Endothelial cell of umbilical vein (primary cell): ENCODE measurements at regions not wholly inside any gene's neighbourhood (a gene's known extent, or its start where the extent isn't known, plus 50 kb on each side); places are given as distances from the start of the nearest gene placed in this dataset.

ENCODE experiments used
- BruUV-seq: library from RNA; stranded (reverse); fragments of 400-500 nt; replicated peaks from 2 replicates; lab custom pipeline; 2021; lab: Mats Ljungman, UMichigan
- CTCF ChIA-PET: fragments of 300-600, 350-600 bp; sonication (Branson Sonifier 250); formaldehyde crosslinking; loops from one replicate; lab custom pipeline; 2021; ENCODE audit warnings: antibody characterized with exemption, inconsistent platforms; lab: Charles Lee
- POLR2A ChIA-PET: fragments of 300-600, 350-600 bp; sonication (Branson Sonifier 250); formaldehyde crosslinking; loops from one replicate; lab custom pipeline; 2021; ENCODE audit warnings: antibody characterized with exemption, inconsistent platforms; lab: Charles Lee
- DNase-seq: peaks from one replicate; pipeline ENCODE4 v3.0.0-alpha.2; 2011; ENCODE audit warnings: low read depth, low spot score
- FAIRE-seq: peaks from 2 replicates; lab custom pipeline; 2011; peaks lifted over from hg19 to GRCh38; lab: Jason Lieb, UNC
- H2AFZ ChIP-seq: 2 replicates; pipeline ENCODE4 v1.6.0; 2012; ENCODE audit warnings: low read depth, low read length, control low read depth, inconsistent platforms
- H3K27ac ChIP-seq: 2 replicates; pipeline ENCODE4 v1.5.1; 2011; ENCODE audit warnings: low read depth, mild to moderate bottlenecking, control low read depth, low read length, moderate library complexity; ENCODE audit not compliant: insufficient read depth
- H3K27me3 ChIP-seq, 2 experiments: 2 replicates each; pipeline versions ENCODE4 v1.6.0 to v1.6.1; 2011; ENCODE audit warnings: low read length in 2 of 2, mixed read lengths in 1 of 2; ENCODE audit not compliant: control insufficient read depth in 2 of 2, insufficient read depth in 2 of 2
- H3K36me3 ChIP-seq, 2 experiments: 2 replicates in 1 of 2; 3 replicates in 1 of 2; pipeline ENCODE4 v1.5.1; 2011; ENCODE audit warnings: low read length in 2 of 2, mild to moderate bottlenecking in 1 of 2, moderate library complexity in 1 of 2; ENCODE audit not compliant: control insufficient read depth in 2 of 2, insufficient read depth in 2 of 2; ENCODE audit errors: extremely low read depth in 1 of 2
- H3K4me1 ChIP-seq: 3 replicates; pipeline ENCODE4 v1.5.1; 2011; ENCODE audit warnings: mild to moderate bottlenecking, low read length; ENCODE audit not compliant: control insufficient read depth, insufficient read depth; ENCODE audit errors: extremely low read depth
- H3K4me2 ChIP-seq: 2 replicates; pipeline ENCODE4 v1.6.1; 2011; ENCODE audit warnings: low read length, control low read depth, mixed read lengths; ENCODE audit not compliant: insufficient read depth
- H3K4me3 ChIP-seq, 3 experiments: fragments of 200-600 bp in 1 of 3; sonication (generic), shearing (Covaris generic) in 1 of 3; replicated peaks in 1 of 3; 2 replicates each; pipeline ENCODE4 v1.5.1; 2011 to 2016; ENCODE audit warnings: control low read depth in 3 of 3, low read length in 3 of 3, mild to moderate bottlenecking in 2 of 3, inconsistent platforms in 1 of 3, low read depth in 1 of 3, moderate library complexity in 1 of 3; ENCODE audit not compliant: insufficient read depth in 1 of 3
- H3K79me2 ChIP-seq: 2 replicates; pipeline ENCODE4 v1.6.0; 2012; ENCODE audit warnings: low read length, inconsistent platforms; ENCODE audit not compliant: control insufficient read depth, insufficient read depth
- H3K9ac ChIP-seq: replicated peaks from 2 replicates; pipeline ENCODE3; 2011; ENCODE audit warnings: low read length, control low read depth; ENCODE audit not compliant: insufficient read depth; ENCODE audit errors: extremely low read depth
- H3K9me1 ChIP-seq: replicated peaks from 3 replicates; pipeline ENCODE4 v1.6.0; 2011; ENCODE audit warnings: mild to moderate bottlenecking, low read length; ENCODE audit not compliant: control insufficient read depth, insufficient read depth; ENCODE audit errors: extremely low read depth
- H3K9me3 ChIP-seq: replicated peaks from 2 replicates; pipeline ENCODE4 v1.5.1; 2012; ENCODE audit warnings: low read length, inconsistent platforms; ENCODE audit not compliant: control insufficient read depth, insufficient read depth
- H4K20me1 ChIP-seq: replicated peaks from 2 replicates; pipeline ENCODE3; 2011; ENCODE audit warnings: mild to moderate bottlenecking, low read length; ENCODE audit not compliant: control insufficient read depth, insufficient read depth; ENCODE audit errors: extremely low read depth
- CTCF ChIP-seq, 2 donors: IDR thresholded peaks; 1 replicate in 1 of 2; 2 replicates in 1 of 2; pipeline ENCODE4 v1.5.1; 2011; ENCODE audit warnings: low read length in 2 of 2, mild to moderate bottlenecking in 2 of 2, moderate library complexity in 2 of 2, control low read depth in 1 of 2, inconsistent platforms in 1 of 2, low read depth in 1 of 2; ENCODE audit not compliant: insufficient read depth in 1 of 2; ENCODE audit errors: extremely low read depth in 1 of 2
- EZH2 ChIP-seq: IDR thresholded peaks from 2 replicates; pipeline ENCODE4 v1.6.1; 2012; ENCODE audit warnings: borderline replicate concordance, low read depth, mild to moderate bottlenecking, moderate library complexity, low read length, inconsistent platforms; ENCODE audit not compliant: severe bottlenecking
- FOS ChIP-seq: IDR thresholded peaks from 2 replicates; pipeline ENCODE4 v1.6.1; 2011; ENCODE audit warnings: mild to moderate bottlenecking, low read length, moderate library complexity, borderline replicate concordance; ENCODE audit not compliant: insufficient read depth
- GATA2 ChIP-seq: IDR thresholded peaks from 2 replicates; pipeline ENCODE4 v1.7.0; 2011; ENCODE audit warnings: low read depth, mild to moderate bottlenecking, moderate library complexity, mixed read lengths, low read length; ENCODE audit not compliant: insufficient read length, insufficient read depth
- JUN ChIP-seq: IDR thresholded peaks from 2 replicates; pipeline ENCODE4 v1.6.1; 2011; ENCODE audit warnings: borderline replicate concordance, low read depth; ENCODE audit not compliant: insufficient read length, insufficient read depth
- POLR2A ChIP-seq: IDR thresholded peaks from 2 replicates; pipeline ENCODE4 v1.6.1; 2012; ENCODE audit warnings: low read depth, mild to moderate bottlenecking, control low read depth, low read length
- POLR2AphosphoS5 ChIP-seq: IDR thresholded peaks from 2 replicates; pipeline ENCODE4 v1.6.1; 2012; ENCODE audit warnings: low read depth, mild to moderate bottlenecking, control low read depth, low read length, moderate library complexity; ENCODE audit not compliant: insufficient read depth
- dilution Hi-C: fragments of 300-500 bp; cut with MboI; formaldehyde crosslinking; loops from one replicate; pipeline ENCODE4 v1.15.0; 2019; ENCODE audit warnings: low sequenced_read_pairs; ENCODE audit not compliant: extremely low pct_ligation_motif_present
- intact Hi-C: fragments of 100-400 bp; cut with micrococcal nuclease; formaldehyde crosslinking; loops from one replicate; pipeline ENCODE4 v1.10.0; 2022
- TF ChIP-seq, protein P1 (sequence below): IDR thresholded peaks from 2 replicates; pipeline ENCODE4 v1.6.1; 2011; ENCODE audit not compliant: insufficient read depth, insufficient read length

- Histone ChIP-seq H3K4me1 (no peaks in the 10 kb centered on the region), H3K4me2 (no peak overlapping the region), H3K9me1 (no peaks in the 10 kb centered on the region), H3K36me3 (no peaks in the 10 kb centered on the region), H3K9me3 (no peaks in the 10 kb centered on the region), H2AFZ (no peak overlapping the region), H3K27me3 (no peaks in the 10 kb centered on the region), H3K9ac (no peak overlapping the region), H3K4me3 (no peak overlapping the region), H3K79me2 (no peaks in the 10 kb centered on the region), H4K20me1 (no peaks in the 10 kb centered on the region), H3K27ac (no peak overlapping the region)
- DNase-seq (no peak), FAIRE-seq (no peak)
- intact Hi-C loops: no loop called here
- dilution Hi-C loops: no loop called here
- TF ChIP-seq POLR2A (no peak), CTCF (IDR thresholded peaks at IDR 0.05; ENCODE audit: extremely low read depth in 1 of 2, insufficient read depth in 1 of 2, low read depth in 1 of 2, low read length in 2 of 2) (no peak), GATA2 (no peak), EZH2 (no peak), POLR2AphosphoS5 (no peak), FOS (no peak), JUN (no peak)
- TF ChIP-seq, protein P1, sequence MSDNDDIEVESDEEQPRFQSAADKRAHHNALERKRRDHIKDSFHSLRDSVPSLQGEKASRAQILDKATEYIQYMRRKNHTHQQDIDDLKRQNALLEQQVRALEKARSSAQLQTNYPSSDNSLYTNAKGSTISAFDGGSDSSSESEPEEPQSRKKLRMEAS: no peak
- ChIA-PET POLR2A (no interaction called here), CTCF (interaction anchor here (2.6 kb wide), 1 partner anchor 15 kb away, joined by 10 read pairs; no protein-coding TSS in a partner anchor)
- no TSS peak for BruUV-seq
These were observed 90.2 kb upstream of the FAM174A start for GRCh38 chr5:100444961-100445360.
